ENCODE measurements at regions not wholly inside any gene's neighbourhood (a gene's known extent, or its start where the extent isn't known, plus 50 kb on each side); places are given as distances from the start of the nearest gene placed in this dataset.

DNA sequence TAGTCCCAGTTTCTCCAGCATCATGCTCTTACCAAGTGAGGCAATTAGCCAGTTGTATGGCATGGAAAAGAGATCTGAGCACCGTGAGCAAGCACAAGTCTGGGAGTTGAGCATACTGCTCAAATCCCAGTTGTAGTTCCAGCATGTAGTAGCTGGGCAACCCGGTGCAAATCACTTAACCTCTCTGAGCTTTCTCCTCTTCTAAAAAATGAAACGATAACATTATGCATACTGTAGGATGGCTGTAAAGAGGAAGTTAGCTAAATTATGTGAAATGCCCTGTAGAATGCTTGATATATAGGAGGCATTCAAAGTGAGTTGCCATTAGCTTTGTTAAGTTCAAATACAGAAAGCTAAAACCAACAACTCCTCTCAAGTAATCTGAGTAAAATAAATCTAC, 164.0 kb upstream of the ZEB2 start:
- intact Hi-C loops (cut with DNase I; ENCODE audit: low total_unique reads): no loop called here
- Histone ChIP-seq H3K27ac (no peak overlapping the region), H3K27me3 (no peaks in the 10 kb centered on the region), H3K4me3 (no peak overlapping the region), H3K4me1 (no peaks in the 10 kb centered on the region), H3K9me3 (no peaks in the 10 kb centered on the region), H3K36me3 (no peaks in the 10 kb centered on the region)
- no peak for TF ChIP-seq POLR2A (IDR thresholded peaks at IDR 0.05)
- TF ChIP-seq, protein P1, sequence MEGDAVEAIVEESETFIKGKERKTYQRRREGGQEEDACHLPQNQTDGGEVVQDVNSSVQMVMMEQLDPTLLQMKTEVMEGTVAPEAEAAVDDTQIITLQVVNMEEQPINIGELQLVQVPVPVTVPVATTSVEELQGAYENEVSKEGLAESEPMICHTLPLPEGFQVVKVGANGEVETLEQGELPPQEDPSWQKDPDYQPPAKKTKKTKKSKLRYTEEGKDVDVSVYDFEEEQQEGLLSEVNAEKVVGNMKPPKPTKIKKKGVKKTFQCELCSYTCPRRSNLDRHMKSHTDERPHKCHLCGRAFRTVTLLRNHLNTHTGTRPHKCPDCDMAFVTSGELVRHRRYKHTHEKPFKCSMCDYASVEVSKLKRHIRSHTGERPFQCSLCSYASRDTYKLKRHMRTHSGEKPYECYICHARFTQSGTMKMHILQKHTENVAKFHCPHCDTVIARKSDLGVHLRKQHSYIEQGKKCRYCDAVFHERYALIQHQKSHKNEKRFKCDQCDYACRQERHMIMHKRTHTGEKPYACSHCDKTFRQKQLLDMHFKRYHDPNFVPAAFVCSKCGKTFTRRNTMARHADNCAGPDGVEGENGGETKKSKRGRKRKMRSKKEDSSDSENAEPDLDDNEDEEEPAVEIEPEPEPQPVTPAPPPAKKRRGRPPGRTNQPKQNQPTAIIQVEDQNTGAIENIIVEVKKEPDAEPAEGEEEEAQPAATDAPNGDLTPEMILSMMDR (IDR thresholded peaks at IDR 0.05): no peak
- DNase-seq: no peak

DNA sequence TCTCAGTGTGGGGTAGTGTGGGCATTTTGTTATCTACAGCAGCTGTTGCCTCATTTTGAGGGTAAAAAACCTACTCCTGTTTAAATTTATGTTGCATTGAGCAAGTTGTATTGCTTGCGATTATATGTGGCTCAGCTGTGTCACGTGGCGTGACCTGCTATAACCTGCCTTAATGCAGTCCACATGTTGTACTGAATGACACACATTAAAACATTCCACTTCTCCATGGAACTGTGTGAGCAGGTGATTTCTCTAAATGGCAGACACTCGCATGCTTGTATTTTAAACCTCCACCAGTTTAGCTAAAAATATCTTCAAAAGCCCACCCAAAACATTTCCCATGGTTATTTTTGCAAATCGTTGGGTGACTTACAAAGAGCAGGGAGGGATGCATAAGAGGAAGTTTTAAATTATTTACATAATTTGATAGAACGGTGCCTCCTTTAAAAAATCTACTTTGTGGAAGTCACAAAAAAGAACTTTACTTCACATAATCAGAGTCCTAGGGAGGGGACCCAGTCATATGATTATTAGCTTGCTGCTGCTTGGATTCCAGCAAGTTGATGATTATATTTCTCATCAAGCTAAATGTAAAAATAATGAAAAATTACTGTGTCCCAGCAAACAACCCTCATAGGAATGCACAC, 163.3 kb upstream of the ZEB2 start:
- H3K36me3 ChIP-seq: no peaks in the 10 kb centered on the region
- DNase-seq: no peak
- no peaks in the 10 kb centered on the region for H3K4me1 ChIP-seq
- H3K4me3 ChIP-seq: no peak overlapping the region
- no peaks in the 10 kb centered on the region for H3K9me3 ChIP-seq
- intact Hi-C loops (cut with DNase I; ENCODE audit: low total_unique reads): no loop called here
- no peak overlapping the region for H3K27ac ChIP-seq
- TF ChIP-seq, protein P1 (IDR thresholded peaks at IDR 0.05): no peak
- TF ChIP-seq POLR2A (IDR thresholded peaks at IDR 0.05): no peak
- no peaks in the 10 kb centered on the region for H3K27me3 ChIP-seq

DNA sequence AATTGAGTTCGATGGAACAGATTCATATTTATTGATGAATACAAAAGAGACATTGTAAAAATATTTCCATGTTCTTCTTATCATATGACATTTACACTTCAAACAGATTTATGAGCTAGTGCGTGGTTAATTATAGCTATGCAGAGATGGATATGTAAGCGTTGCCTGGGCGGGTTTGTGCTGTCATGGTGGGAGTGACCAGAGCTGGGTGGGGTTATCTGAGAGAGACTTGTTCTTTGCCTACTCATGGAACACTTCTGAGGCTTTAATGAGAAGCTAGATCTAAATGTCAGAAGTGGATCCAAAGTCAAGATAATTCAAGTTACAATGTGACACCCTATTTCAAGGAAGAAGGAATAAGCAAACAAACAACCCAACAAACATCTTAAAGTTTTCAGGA, 162.3 kb upstream of the ZEB2 start:
- Histone ChIP-seq H3K4me1 (no peaks in the 10 kb centered on the region), H3K4me3 (no peak overlapping the region), H3K27me3 (no peaks in the 10 kb centered on the region), H3K27ac (no peak overlapping the region), H3K9me3 (no peaks in the 10 kb centered on the region), H3K36me3 (no peaks in the 10 kb centered on the region)
- DNase-seq: no peak
- TF ChIP-seq, protein P1 (IDR thresholded peaks at IDR 0.05): no peak
- TF ChIP-seq POLR2A (IDR thresholded peaks at IDR 0.05): no peak
- intact Hi-C loops (cut with DNase I; ENCODE audit: low total_unique reads): no loop called here

DNA sequence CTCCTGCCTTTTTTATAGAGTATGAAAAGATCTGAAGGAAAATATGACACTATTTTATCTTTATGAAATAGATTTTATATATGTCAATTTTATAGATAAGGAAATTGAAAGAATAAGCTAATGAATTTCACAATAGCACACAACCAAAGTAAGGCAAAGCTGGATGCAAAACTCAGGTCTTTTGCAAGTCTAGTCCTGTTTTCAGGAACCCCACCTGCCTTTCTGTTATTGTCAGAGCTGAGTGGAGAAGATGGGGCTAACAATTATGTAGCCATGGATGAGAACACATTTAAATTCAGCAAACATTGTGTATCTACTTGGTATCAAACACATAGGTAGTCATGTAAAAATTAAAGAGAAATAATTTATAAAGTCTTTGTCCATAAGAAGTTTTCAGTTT, 161.5 kb upstream of the ZEB2 start:
- TF ChIP-seq, protein P1 (IDR thresholded peaks at IDR 0.05): no peak
- no peak for TF ChIP-seq POLR2A (IDR thresholded peaks at IDR 0.05)
- no peak overlapping the region for H3K4me3 ChIP-seq
- no peak overlapping the region for H3K27ac ChIP-seq
- no peak for DNase-seq
- intact Hi-C loops (cut with DNase I; ENCODE audit: low total_unique reads): no loop called here
- no peaks in the 10 kb centered on the region for H3K27me3 ChIP-seq
- no peaks in the 10 kb centered on the region for H3K9me3 ChIP-seq
- H3K4me1 ChIP-seq: no peaks in the 10 kb centered on the region
- H3K36me3 ChIP-seq: no peaks in the 10 kb centered on the region

DNA sequence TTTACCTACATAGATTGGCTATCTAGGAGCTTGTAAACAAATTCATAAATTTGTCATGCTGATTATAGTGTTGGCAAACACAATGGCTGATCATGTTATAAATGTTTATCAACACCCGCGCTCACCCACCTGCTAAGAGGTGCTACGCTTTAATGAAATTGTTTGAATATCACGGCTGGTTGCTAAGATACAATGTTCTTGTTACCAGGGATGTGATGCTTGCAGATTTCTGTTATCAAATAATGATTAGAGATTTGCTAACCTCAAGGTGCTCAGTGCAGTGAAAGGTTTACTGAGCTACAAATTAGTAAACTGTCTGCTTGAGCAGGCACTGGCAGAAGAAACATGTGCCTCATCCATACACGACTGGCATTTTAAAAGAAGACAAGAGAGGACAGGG, 160.0 kb upstream of the ZEB2 start:
- H3K4me1 ChIP-seq: no peaks in the 10 kb centered on the region
- H3K36me3 ChIP-seq: no peaks in the 10 kb centered on the region
- TF ChIP-seq, protein P1 (IDR thresholded peaks at IDR 0.05): no peak
- TF ChIP-seq POLR2A (IDR thresholded peaks at IDR 0.05): no peak
- no peak overlapping the region for H3K27ac ChIP-seq
- no peaks in the 10 kb centered on the region for H3K9me3 ChIP-seq
- intact Hi-C loops (cut with DNase I; ENCODE audit: low total_unique reads): no loop called here
- no peak overlapping the region for H3K4me3 ChIP-seq
- no peak for DNase-seq
- no peaks in the 10 kb centered on the region for H3K27me3 ChIP-seq

All from uterus (tissue), 3 donors.